Stimulated activated effector memory CD8-positive, alpha-beta T cell treated with anti-CD3 and anti-CD28 coated beads, Interleukin-12 subunit alpha, Interleukin-12 subunit beta, amount 100 ng/mL, for 72 hours (primary cell): ENCODE measurements at regions not wholly inside any gene's neighbourhood (a gene's known extent, or its start where the extent isn't known, plus 50 kb on each side); places are given as distances from the start of the nearest gene placed in this dataset.

Experiments used
- ATAC-seq: fragments of 150-1000 bp; cut with Tn5 transposase; 2 replicates; pipeline ENCODE4 v1.10.0; 2021
- DNase-seq, 2 donors: peaks; one replicate each; pipeline ENCODE4 v3.0.0; 2021 to 2022; ENCODE audit warnings: low spot score in 2 of 2
- H3K27ac Mint-ChIP-seq: one replicate; pipeline ENCODE4 v1.8.0; 2022; ENCODE audit warnings: mild to moderate bottlenecking, mixed read lengths
- H3K36me3 Mint-ChIP-seq: one replicate; pipeline ENCODE4 v1.8.0; 2022; ENCODE audit warnings: mild to moderate bottlenecking, mixed read lengths
- H3K4me1 Mint-ChIP-seq: one replicate; pipeline ENCODE4 v1.8.0; 2022; ENCODE audit warnings: mixed read lengths
- H3K4me3 Mint-ChIP-seq: one replicate; pipeline ENCODE4 v1.8.0; 2022; ENCODE audit warnings: mild to moderate bottlenecking, mixed read lengths
- H3K9me3 Mint-ChIP-seq: one replicate; pipeline ENCODE4 v1.8.0; 2022; ENCODE audit warnings: mixed read lengths

- no peak for DNase-seq
- no peak for ATAC-seq
- H3K36me3 Mint-ChIP-seq: no peaks in the 10 kb centered on the region
- no peak overlapping the region for H3K4me3 Mint-ChIP-seq
- H3K4me1 Mint-ChIP-seq: no peaks in the 10 kb centered on the region
- H3K9me3 Mint-ChIP-seq: peaks cover 3% of the 10 kb centered on the region
- no peak overlapping the region for H3K27ac Mint-ChIP-seq
Observed at GRCh38 chr6:97666889-97667288, 383.9 kb upstream of the MMS22L start.

DNA sequence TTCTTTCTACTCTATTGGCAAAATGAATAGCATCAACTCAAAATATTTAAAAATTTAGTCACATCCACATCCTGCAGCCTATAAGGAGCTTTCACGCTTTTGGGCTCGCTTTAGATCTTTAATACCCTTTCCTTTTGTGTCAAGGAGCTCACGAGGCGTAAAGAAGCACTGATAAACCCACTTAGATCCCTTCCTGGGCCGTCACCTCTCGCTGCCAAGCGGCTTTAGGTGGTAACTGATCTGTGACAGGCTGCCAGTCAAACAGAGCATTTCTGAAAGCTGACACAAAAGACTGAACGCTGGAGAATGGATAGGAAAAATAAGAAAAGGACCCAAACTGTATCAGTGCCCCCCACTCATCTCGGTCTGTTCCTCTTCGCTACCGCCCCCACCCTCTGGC lies 385.7 kb upstream of the MMS22L start:
- no peaks in the 10 kb centered on the region for H3K4me1 Mint-ChIP-seq
- DNase-seq: no peak
- H3K4me3 Mint-ChIP-seq: no peak overlapping the region
- ATAC-seq: peak; percentile 46
- no peaks in the 10 kb centered on the region for H3K36me3 Mint-ChIP-seq
- no peaks in the 10 kb centered on the region for H3K9me3 Mint-ChIP-seq
- H3K27ac Mint-ChIP-seq: no peak overlapping the region

- ATAC-seq (peak; percentile 86), DNase-seq (no peak)
- no peak overlapping the region for H3K27ac Mint-ChIP-seq
- H3K4me3 Mint-ChIP-seq: no peak overlapping the region
- H3K4me1 Mint-ChIP-seq: no peaks in the 10 kb centered on the region
- no peaks in the 10 kb centered on the region for H3K36me3 Mint-ChIP-seq
- no peaks in the 10 kb centered on the region for H3K9me3 Mint-ChIP-seq
Observed at GRCh38 chr6:97669191-97670031, 386.4 kb upstream of the MMS22L start.

GRCh38 chr6:97674802-97675201 lies 391.8 kb upstream of the MMS22L start:
- no peaks in the 10 kb centered on the region for H3K4me1 Mint-ChIP-seq
- ATAC-seq (no peak), DNase-seq (no peak)
- peaks cover 5% of the 10 kb centered on the region for H3K9me3 Mint-ChIP-seq
- no peaks in the 10 kb centered on the region for H3K36me3 Mint-ChIP-seq
- no peak overlapping the region for H3K27ac Mint-ChIP-seq
- no peak overlapping the region for H3K4me3 Mint-ChIP-seq

DNA sequence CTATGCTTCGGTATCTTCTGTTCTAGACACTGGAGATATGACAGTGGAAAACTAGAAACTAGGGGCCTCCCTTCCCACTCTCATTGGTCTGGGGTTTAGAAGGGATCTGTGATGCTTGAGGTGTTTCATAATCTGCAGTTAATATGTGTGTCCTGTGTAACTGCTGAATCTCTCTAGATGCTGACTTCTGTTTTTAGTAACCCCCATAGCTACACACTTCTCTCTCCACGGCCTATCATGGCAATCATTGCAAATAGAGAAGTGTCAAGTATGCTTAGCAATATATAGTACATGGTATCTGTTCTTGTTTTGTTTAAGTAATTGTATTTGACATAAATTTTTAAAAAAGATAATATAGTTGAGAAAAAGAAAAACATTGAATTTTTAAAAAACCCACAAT lies 394.6 kb upstream of the MMS22L start:
- H3K4me1 Mint-ChIP-seq: no peaks in the 10 kb centered on the region
- DNase-seq (no peak), ATAC-seq (no peak)
- H3K9me3 Mint-ChIP-seq: peaks cover 9% of the 10 kb centered on the region
- H3K4me3 Mint-ChIP-seq: no peak overlapping the region
- H3K27ac Mint-ChIP-seq: no peak overlapping the region
- no peaks in the 10 kb centered on the region for H3K36me3 Mint-ChIP-seq

DNA sequence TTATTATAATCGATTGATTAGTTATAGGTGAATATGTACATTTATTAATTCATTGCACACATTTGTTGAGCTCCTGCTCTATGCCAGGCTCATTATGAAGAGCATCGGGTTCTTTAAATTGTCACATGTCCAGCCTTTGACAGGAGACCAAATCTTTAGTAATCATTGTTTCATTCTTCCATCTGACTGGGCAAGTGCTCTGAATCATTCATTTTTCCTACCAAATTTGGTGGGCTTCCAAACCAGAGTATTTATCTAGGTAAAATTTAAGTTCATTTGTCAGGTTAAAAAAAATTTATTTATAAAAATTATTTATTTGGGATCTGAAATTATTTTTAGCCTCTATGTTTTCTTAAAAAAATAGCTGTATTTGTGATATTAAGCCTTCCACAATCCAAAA lies 404.9 kb upstream of the MMS22L start:
- no peaks in the 10 kb centered on the region for H3K4me1 Mint-ChIP-seq
- no peak for DNase-seq

DNA sequence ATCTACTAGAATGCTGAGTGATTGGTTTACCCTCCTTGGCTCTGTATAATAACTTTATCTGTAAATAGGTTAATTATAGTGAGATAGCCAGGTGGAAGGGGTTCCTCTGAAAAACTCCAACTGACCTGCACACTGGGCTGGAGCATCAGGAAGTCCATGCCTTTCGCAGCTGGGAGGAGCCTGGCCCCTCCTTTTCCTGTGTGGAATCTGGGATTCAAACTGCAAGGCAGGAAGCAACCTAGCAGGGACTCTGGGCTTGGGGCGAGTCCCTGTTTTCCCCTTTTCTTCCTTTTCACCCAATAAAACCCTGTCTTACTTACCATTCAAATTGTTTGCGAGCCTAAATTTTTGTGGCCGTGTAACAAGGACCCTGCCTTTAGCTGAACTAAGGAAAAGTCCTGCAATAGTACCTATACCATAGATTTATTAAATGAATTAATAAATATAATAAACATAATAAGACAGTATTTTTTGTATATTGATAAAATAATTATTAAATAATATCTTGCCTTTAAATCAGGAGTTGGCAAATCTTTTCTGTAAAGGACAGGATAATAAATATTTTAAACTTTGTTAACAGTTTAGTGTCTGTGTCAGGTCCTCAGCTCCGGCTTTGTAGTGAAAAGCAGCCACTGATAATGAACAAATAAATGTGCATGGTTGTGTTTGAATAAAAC lies 406.2 kb upstream of the MMS22L start:
- DNase-seq (no peak), ATAC-seq (no peak)
- Mint-ChIP-seq H3K27ac (no peak overlapping the region), H3K36me3 (no peaks in the 10 kb centered on the region), H3K4me3 (no peak overlapping the region), H3K9me3 (peaks cover 3% of the 10 kb centered on the region), H3K4me1 (no peaks in the 10 kb centered on the region)

More for the DNA sequence above, 404.9 kb upstream of the MMS22L start:
- Mint-ChIP-seq H3K27ac (no peak overlapping the region), H3K36me3 (no peaks in the 10 kb centered on the region), H3K4me3 (no peak overlapping the region), H3K9me3 (peaks cover 3% of the 10 kb centered on the region)
- ATAC-seq: no peak

DNA sequence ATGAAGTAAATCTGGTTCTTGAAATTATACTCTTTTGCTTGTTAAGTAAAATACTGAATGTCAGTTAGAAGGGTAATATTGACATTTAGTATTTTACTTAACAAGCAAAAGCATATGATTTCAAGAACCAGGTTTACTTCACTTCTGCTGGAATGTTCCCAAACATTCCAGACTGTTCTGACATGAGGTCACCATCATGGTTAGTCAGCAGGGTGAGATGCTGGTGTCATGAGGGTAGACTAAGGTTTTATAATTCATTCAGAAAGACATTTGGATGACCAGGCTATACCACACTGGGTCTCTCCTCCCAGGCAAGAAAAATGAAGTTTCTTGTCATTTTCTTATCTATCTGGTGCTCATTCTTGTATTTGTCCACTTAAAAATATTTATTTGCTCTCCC lies 414.4 kb upstream of the MMS22L start:
- H3K9me3 Mint-ChIP-seq: no peaks in the 10 kb centered on the region
- H3K4me3 Mint-ChIP-seq: no peak overlapping the region
- no peaks in the 10 kb centered on the region for H3K4me1 Mint-ChIP-seq
- H3K36me3 Mint-ChIP-seq: no peaks in the 10 kb centered on the region
- DNase-seq: no peak
- H3K27ac Mint-ChIP-seq: no peak overlapping the region
- no peak for ATAC-seq

GRCh38 chr6:97701801-97702200 lies 418.8 kb upstream of the MMS22L start:
- Mint-ChIP-seq H3K4me3 (no peak overlapping the region), H3K36me3 (no peaks in the 10 kb centered on the region), H3K4me1 (no peaks in the 10 kb centered on the region), H3K9me3 (peaks cover 6% of the 10 kb centered on the region), H3K27ac (no peak overlapping the region)
- no peak for DNase-seq
- no peak for ATAC-seq

- no peak for DNase-seq
- Mint-ChIP-seq H3K36me3 (no peaks in the 10 kb centered on the region), H3K27ac (no peak overlapping the region), H3K4me1 (no peaks in the 10 kb centered on the region), H3K9me3 (peaks cover 6% of the 10 kb centered on the region), H3K4me3 (no peak overlapping the region)
- ATAC-seq: no peak
Observed at GRCh38 chr6:97702248-97702647, 419.2 kb upstream of the MMS22L start.

DNA sequence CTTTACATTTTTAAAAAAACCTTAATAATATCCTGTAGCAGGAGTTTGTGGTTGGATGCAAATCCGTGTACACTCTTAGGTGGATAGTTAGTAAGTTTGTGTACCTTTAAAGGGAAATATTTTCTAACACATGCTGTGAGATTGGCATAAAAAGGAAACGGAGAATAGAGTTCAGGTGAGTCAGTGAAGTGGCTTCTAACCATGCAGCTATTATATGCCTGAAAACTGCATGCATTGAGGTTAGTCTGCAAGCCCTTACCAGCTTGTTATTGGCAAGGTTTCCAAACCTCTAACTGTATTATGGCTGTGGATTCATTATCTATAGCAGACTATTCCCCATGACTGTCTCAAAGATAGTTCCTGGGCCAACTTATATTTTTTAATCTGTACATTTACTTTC lies 420.6 kb upstream of the MMS22L start:
- no peak for ATAC-seq
- Mint-ChIP-seq H3K9me3 (peaks cover 6% of the 10 kb centered on the region), H3K27ac (no peak overlapping the region), H3K4me1 (no peaks in the 10 kb centered on the region), H3K36me3 (no peaks in the 10 kb centered on the region), H3K4me3 (no peak overlapping the region)
- no peak for DNase-seq

GRCh38 chr6:97705568-97705967 lies 422.6 kb upstream of the MMS22L start:
- no peak overlapping the region for H3K27ac Mint-ChIP-seq
- no peaks in the 10 kb centered on the region for H3K4me1 Mint-ChIP-seq
- no peak overlapping the region for H3K4me3 Mint-ChIP-seq
- DNase-seq (no peak), ATAC-seq (no peak)
- H3K36me3 Mint-ChIP-seq: no peaks in the 10 kb centered on the region
- peaks cover 9% of the 10 kb centered on the region for H3K9me3 Mint-ChIP-seq

- Mint-ChIP-seq H3K4me3 (no peak overlapping the region), H3K27ac (no peak overlapping the region), H3K36me3 (no peaks in the 10 kb centered on the region), H3K4me1 (no peaks in the 10 kb centered on the region), H3K9me3 (peaks cover 13% of the 10 kb centered on the region)
- DNase-seq (no peak), ATAC-seq (no peak)
Observed at GRCh38 chr6:97712751-97713150, 429.7 kb upstream of the MMS22L start.

- Mint-ChIP-seq H3K27ac (no peak overlapping the region), H3K36me3 (no peaks in the 10 kb centered on the region), H3K4me1 (no peaks in the 10 kb centered on the region), H3K9me3 (peaks cover 13% of the 10 kb centered on the region), H3K4me3 (no peak overlapping the region)
- DNase-seq (no peak), ATAC-seq (no peak)
Observed at GRCh38 chr6:97714772-97715171, 431.8 kb upstream of the MMS22L start.

- Mint-ChIP-seq H3K4me1 (no peaks in the 10 kb centered on the region), H3K27ac (no peak overlapping the region), H3K36me3 (no peaks in the 10 kb centered on the region), H3K4me3 (no peak overlapping the region), H3K9me3 (peaks cover 10% of the 10 kb centered on the region)
- DNase-seq (no peak), ATAC-seq (no peak)
Observed at GRCh38 chr6:97717086-97717485, 434.1 kb upstream of the MMS22L start.

GRCh38 chr6:97726378-97726777 lies 443.4 kb upstream of the MMS22L start:
- Mint-ChIP-seq H3K27ac (no peak overlapping the region), H3K9me3 (peaks cover 2% of the 10 kb centered on the region), H3K36me3 (no peaks in the 10 kb centered on the region)

More at GRCh38 chr6:97726378-97726777, 443.4 kb upstream of the MMS22L start:
- Mint-ChIP-seq H3K4me1 (no peaks in the 10 kb centered on the region), H3K4me3 (no peak overlapping the region)
- ATAC-seq (no peak), DNase-seq (no peak)
